ENCODE measurements at regions not wholly inside any gene's neighbourhood (a gene's known extent, or its start where the extent isn't known, plus 50 kb on each side); places are given as distances from the start of the nearest gene placed in this dataset.

DNA sequence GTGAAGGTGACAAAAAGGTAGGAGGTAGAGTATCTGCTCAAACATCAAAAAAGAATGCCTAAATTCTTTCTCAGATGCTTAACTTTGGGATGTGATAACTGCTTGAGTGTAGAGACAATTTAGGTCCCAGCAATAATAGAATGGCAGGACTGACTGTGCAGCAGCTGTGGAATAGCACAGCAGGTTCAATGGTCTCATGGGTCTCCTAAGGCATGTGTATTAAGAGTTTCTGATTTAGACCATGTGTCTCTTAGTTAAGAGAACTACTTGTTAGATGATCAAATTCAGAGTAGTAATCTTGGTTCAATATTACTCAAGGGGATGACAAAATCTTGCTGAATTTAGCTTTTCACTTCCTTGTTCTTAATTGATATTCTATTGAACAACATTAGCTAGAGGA, 72.0 kb downstream of the ALX1 start:
- H3K9me3 Mint-ChIP-seq: no peaks in the 10 kb centered on the region
- H3K27me3 Mint-ChIP-seq: no peaks in the 10 kb centered on the region
- H3K4me3 Mint-ChIP-seq: no peak overlapping the region
- no peaks in the 10 kb centered on the region for H3K4me1 Mint-ChIP-seq
- no peaks in the 10 kb centered on the region for H3K36me3 Mint-ChIP-seq
- H3K27ac Mint-ChIP-seq: no peak overlapping the region

GRCh38 chr12:85356596-85357385, 76.8 kb downstream of the ALX1 start:
- Mint-ChIP-seq H3K4me1 (no peaks in the 10 kb centered on the region), H3K4me3 (no peak overlapping the region), H3K27me3 (no peaks in the 10 kb centered on the region), H3K27ac (no peak overlapping the region), H3K9me3 (peaks cover 5% of the 10 kb centered on the region), H3K36me3 (no peaks in the 10 kb centered on the region)

DNA sequence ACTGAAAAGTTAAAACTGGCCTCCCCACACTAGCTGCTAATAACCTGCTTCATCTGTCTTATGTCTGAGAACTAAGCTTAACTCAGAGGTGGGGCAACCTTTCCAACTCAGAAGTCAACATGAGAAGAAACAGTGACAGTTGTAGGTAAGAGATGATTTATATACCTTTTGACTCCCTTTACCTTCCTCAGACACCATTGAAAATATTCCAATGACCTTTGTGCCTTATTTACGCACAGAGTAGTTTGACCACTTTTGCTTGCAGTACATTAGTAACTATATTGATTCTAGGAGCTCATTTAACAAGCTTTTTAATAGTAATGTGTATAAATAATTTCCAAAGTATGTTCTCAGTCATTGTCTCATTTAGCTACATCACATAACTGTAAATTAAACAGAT, 77.6 kb downstream of the ALX1 start:
- H3K27me3 Mint-ChIP-seq: no peaks in the 10 kb centered on the region
- no peaks in the 10 kb centered on the region for H3K36me3 Mint-ChIP-seq
- no peak overlapping the region for H3K4me3 Mint-ChIP-seq
- no peak overlapping the region for H3K27ac Mint-ChIP-seq
- H3K9me3 Mint-ChIP-seq: peaks cover 5% of the 10 kb centered on the region
- H3K4me1 Mint-ChIP-seq: no peaks in the 10 kb centered on the region

- no peaks in the 10 kb centered on the region for H3K4me1 Mint-ChIP-seq
- H3K36me3 Mint-ChIP-seq: no peaks in the 10 kb centered on the region
- no peaks in the 10 kb centered on the region for H3K27me3 Mint-ChIP-seq
- no peak overlapping the region for H3K27ac Mint-ChIP-seq
- peaks cover 5% of the 10 kb centered on the region for H3K9me3 Mint-ChIP-seq
- no peak overlapping the region for H3K4me3 Mint-ChIP-seq
Observed at GRCh38 chr12:85358715-85359114, 78.7 kb downstream of the ALX1 start.

GRCh38 chr12:85363382-85364190, 83.6 kb downstream of the ALX1 start:
- Mint-ChIP-seq H3K4me3 (no peak overlapping the region), H3K27me3 (no peaks in the 10 kb centered on the region), H3K27ac (no peak overlapping the region), H3K4me1 (no peaks in the 10 kb centered on the region), H3K9me3 (peaks cover 5% of the 10 kb centered on the region), H3K36me3 (no peaks in the 10 kb centered on the region)

DNA sequence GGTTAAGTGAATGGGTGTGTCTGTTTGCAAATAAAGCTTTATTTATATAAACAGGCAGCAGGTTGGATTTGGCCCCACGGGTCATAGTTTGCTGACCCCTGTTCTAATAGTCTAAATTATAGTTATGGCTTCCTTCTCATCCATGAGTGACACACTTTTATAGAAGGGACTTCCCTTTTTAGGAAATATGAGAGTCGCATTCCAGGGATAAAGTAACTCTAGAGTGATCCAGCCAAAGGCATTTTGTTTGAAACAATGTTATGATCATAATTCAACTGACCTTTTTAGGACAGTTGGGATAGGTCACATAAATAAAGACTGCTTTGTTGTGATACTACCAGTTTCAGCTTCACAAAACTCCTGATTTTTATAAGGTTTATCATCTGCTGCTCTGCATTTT, 87.9 kb downstream of the ALX1 start:
- Mint-ChIP-seq H3K4me3 (no peak overlapping the region), H3K27ac (no peak overlapping the region), H3K36me3 (no peaks in the 10 kb centered on the region), H3K4me1 (no peaks in the 10 kb centered on the region), H3K9me3 (no peaks in the 10 kb centered on the region), H3K27me3 (no peaks in the 10 kb centered on the region)

DNA sequence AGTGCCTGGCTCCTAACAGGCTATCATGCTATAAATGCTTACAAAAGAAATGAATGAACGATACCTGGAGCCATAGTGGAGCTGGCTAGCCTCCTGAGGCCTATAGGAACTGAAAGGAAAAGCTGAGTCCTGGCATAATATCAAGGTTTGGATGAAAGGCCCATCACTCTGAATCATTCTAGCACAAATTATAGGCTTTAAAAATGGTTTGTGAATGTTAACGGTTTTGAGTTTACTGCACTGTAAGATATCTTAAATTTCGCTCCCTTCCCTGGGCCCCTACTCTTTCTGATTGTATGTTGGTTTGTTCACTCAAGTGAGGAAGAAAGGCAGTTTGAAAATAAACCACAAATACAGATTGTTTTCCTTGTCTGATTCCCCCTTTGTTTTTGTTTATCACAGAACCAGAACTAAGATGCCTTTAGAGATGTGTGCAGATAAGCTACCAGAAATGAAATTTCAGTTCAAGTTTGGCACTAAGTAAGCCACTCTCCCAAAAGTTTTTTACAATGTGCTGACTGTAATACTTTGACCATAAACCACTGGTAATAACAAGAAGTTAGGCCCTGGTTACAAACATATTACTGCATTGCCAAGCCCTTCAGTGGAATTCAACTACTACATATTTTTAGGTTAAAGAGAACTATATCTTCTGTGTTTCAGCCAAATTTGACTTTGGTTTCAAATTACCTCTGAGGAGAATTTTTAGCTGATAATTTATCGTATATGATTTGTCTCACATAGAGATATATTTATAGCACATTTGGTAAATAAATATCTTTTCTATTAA, 89.5 kb downstream of the ALX1 start:
- no peaks in the 10 kb centered on the region for H3K27me3 Mint-ChIP-seq
- H3K4me1 Mint-ChIP-seq: no peaks in the 10 kb centered on the region
- H3K36me3 Mint-ChIP-seq: no peaks in the 10 kb centered on the region
- no peaks in the 10 kb centered on the region for H3K9me3 Mint-ChIP-seq
- no peak overlapping the region for H3K4me3 Mint-ChIP-seq
- H3K27ac Mint-ChIP-seq: no peak overlapping the region

DNA sequence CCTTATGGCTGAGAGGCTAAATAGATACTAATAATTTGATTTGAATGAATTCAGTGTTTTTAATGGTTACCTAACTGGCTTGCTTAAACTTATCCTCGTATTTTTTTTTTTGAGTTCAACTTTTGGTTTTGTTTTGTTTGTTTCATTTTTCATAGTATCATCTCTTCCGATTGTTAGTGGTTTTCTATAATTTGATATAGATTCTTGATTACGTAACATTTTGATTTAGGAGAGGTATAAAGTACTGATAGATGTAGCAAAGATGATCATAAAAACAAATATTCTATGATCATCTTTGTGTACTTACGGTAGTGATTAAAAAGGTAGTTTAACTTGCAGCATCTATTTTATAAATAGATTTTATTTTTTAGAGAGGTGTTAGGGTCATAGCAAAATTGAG, 93.0 kb downstream of the ALX1 start:
- H3K27ac Mint-ChIP-seq: no peak overlapping the region
- no peaks in the 10 kb centered on the region for H3K36me3 Mint-ChIP-seq
- no peaks in the 10 kb centered on the region for H3K4me1 Mint-ChIP-seq
- no peak overlapping the region for H3K4me3 Mint-ChIP-seq
- H3K9me3 Mint-ChIP-seq: no peaks in the 10 kb centered on the region
- H3K27me3 Mint-ChIP-seq: no peaks in the 10 kb centered on the region

GRCh38 chr12:85374981-85375380, 95.0 kb downstream of the ALX1 start:
- H3K27ac Mint-ChIP-seq: no peak overlapping the region
- no peaks in the 10 kb centered on the region for H3K27me3 Mint-ChIP-seq
- no peak overlapping the region for H3K4me3 Mint-ChIP-seq
- no peaks in the 10 kb centered on the region for H3K36me3 Mint-ChIP-seq
- H3K9me3 Mint-ChIP-seq: no peaks in the 10 kb centered on the region
- H3K4me1 Mint-ChIP-seq: no peaks in the 10 kb centered on the region

DNA sequence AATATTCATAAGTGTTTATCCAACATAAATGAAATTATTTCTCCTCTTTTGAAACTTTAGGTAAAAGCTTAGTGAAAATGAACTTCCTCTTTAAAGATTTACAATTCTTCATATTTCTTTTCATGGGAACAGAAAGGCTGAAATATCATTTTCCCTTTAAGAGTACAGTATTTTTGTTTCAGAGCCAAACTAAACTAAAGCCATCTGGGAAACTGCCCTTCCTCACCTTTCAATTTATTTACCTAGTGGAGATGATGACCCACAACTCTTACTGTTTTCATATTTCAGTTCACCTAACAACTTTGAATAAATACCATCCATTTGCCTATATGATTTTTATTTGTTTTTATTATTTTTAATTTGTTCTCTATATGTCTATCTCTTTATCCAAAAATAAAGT, 105.4 kb downstream of the ALX1 start:
- H3K27me3 Mint-ChIP-seq: no peaks in the 10 kb centered on the region
- H3K4me1 Mint-ChIP-seq: no peaks in the 10 kb centered on the region
- no peak overlapping the region for H3K27ac Mint-ChIP-seq
- no peak overlapping the region for H3K4me3 Mint-ChIP-seq
- H3K36me3 Mint-ChIP-seq: no peaks in the 10 kb centered on the region
- H3K9me3 Mint-ChIP-seq: no peaks in the 10 kb centered on the region

DNA sequence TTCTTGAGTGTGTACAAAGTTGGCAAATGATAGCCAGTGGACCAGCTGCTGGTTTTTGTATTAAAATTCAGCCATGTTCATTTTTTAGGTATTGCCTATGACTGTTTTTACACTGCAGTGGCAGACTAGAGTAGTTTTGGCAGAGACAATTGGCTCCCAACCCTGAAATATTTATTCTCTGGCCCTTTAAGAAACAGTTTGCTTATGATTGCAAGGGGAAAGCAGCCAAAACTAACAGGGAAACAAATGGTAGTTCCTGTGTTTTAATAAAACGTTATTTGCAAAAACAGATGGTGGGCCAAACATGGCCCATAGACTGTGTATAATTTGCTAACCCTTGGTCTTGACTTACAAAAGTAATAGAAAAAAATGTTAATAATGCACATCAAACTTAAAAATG, 110.2 kb downstream of the ALX1 start:
- Mint-ChIP-seq H3K4me3 (no peak overlapping the region), H3K9me3 (no peaks in the 10 kb centered on the region), H3K27ac (no peak overlapping the region), H3K27me3 (no peaks in the 10 kb centered on the region), H3K36me3 (no peaks in the 10 kb centered on the region), H3K4me1 (no peaks in the 10 kb centered on the region)

DNA sequence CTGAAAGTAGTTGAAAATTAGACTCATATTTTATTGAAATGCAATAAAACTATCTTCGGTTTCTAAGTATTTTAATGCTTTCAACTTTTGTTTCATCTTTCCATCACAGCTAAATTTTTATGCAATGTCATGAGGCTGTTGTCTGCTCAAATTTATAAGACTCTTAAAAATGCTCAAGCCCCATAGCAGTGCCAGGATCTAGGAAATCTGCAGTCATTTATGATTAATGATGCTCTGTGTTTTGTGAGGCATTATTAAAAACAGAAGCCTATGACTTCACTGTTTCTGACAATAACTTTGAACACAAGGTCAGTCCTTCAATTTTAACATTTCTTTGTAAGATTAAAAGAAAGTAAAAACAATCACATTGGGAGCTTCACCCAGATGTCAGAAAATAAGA, 112.5 kb downstream of the ALX1 start:
- Mint-ChIP-seq H3K4me1 (no peaks in the 10 kb centered on the region), H3K4me3 (no peak overlapping the region), H3K27ac (no peak overlapping the region), H3K9me3 (peaks cover 3% of the 10 kb centered on the region), H3K27me3 (no peaks in the 10 kb centered on the region), H3K36me3 (no peaks in the 10 kb centered on the region)

DNA sequence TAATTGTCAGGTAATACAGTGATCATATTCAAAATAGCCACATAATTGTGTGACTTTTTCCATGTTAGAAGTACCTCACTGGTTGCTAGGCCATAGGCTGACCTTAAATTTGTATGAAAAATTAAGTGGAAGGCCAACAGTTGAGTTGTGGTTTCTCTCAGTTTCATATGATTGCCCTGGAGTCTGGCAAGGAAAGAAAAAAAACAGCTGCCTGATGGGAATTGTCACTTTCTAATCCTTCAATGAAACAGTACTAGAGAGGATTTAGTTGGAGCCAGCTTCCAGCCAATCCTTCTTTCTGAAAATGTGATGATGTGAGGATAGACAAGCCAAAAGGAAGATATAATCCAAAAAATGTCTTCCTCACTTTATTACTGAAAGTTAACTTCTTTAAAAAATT, 113.6 kb downstream of the ALX1 start:
- Mint-ChIP-seq H3K4me1 (no peaks in the 10 kb centered on the region), H3K4me3 (no peak overlapping the region), H3K27me3 (no peaks in the 10 kb centered on the region), H3K27ac (no peak overlapping the region), H3K9me3 (peaks cover 3% of the 10 kb centered on the region), H3K36me3 (no peaks in the 10 kb centered on the region)

- Mint-ChIP-seq H3K4me3 (no peak overlapping the region), H3K27me3 (no peaks in the 10 kb centered on the region), H3K9me3 (peaks cover 3% of the 10 kb centered on the region), H3K36me3 (no peaks in the 10 kb centered on the region), H3K27ac (no peak overlapping the region), H3K4me1 (no peaks in the 10 kb centered on the region)
Observed at GRCh38 chr12:85394065-85394464, 114.0 kb downstream of the ALX1 start.

GRCh38 chr12:85394809-85395208, 114.8 kb downstream of the ALX1 start:
- Mint-ChIP-seq H3K36me3 (no peaks in the 10 kb centered on the region), H3K27me3 (no peaks in the 10 kb centered on the region), H3K27ac (no peak overlapping the region), H3K4me1 (no peaks in the 10 kb centered on the region), H3K9me3 (peaks cover 3% of the 10 kb centered on the region), H3K4me3 (no peak overlapping the region)

- no peaks in the 10 kb centered on the region for H3K9me3 Mint-ChIP-seq
- no peak overlapping the region for H3K27ac Mint-ChIP-seq
- H3K4me1 Mint-ChIP-seq: no peaks in the 10 kb centered on the region
- no peak overlapping the region for H3K4me3 Mint-ChIP-seq
- no peaks in the 10 kb centered on the region for H3K36me3 Mint-ChIP-seq
- H3K27me3 Mint-ChIP-seq: peaks cover 2% of the 10 kb centered on the region
Observed at GRCh38 chr12:85405262-85405661, 125.2 kb downstream of the ALX1 start.

All from activated naive CD4-positive, alpha-beta T cell treated with anti-CD3 and anti-CD28 coated beads, Interleukin-2, amount 50 U/mL, for 24 hours (primary cell).